Body of pancreas (tissue), 4 donors: ENCODE measurements at regions not wholly inside any gene's neighbourhood (a gene's known extent, or its start where the extent isn't known, plus 50 kb on each side); places are given as distances from the start of the nearest gene placed in this dataset.

Experiments used
- CTCF ChIP-seq, 7 experiments: fragments of 450-650 bp in 4 of 7; fragments of 200-600 bp in 3 of 7; sonication (generic) in 3 of 7; IDR thresholded peaks; one replicate each; pipeline ENCODE4 v1.5.1; 2016 to 2019; ENCODE audit warnings: antibody characterized with exemption in 7 of 7
- POLR2A ChIP-seq, 3 donors: fragments of 450-650 bp; IDR thresholded peaks; one replicate each; pipeline ENCODE4 v1.6.1; 2016; ENCODE audit warnings: antibody characterized with exemption in 3 of 3, mild to moderate bottlenecking in 2 of 3

- TF ChIP-seq CTCF (IDR thresholded peaks at IDR 0.05) (no peak), POLR2A (IDR thresholded peaks at IDR 0.05) (no peak)
Measured at GRCh38 chr17:77478281-77478680, 337.5 kb downstream of the SEC14L1 start.
